ENCODE measurements at regions not wholly inside any gene's neighbourhood (a gene's known extent, or its start where the extent isn't known, plus 50 kb on each side); places are given as distances from the start of the nearest gene placed in this dataset.

GRCh38 chr3:159074756-159075701 lies 273.2 kb downstream of the MFSD1 start:
- DNase-seq (ENCODE audit: low read depth), result no peak
- no peak for TF ChIP-seq CTCF (conservative IDR thresholded peaks at IDR 0.05; ENCODE audit: low read depth, low read length)
- H3K4me3 ChIP-seq (ENCODE audit: low read length), result no peak overlapping the region

GRCh38 chr3:159077860-159078259 lies 276.0 kb downstream of the MFSD1 start:
- TF ChIP-seq CTCF (conservative IDR thresholded peaks at IDR 0.05; ENCODE audit: low read depth, low read length), result no peak
- peak; percentile 42 for DNase-seq (ENCODE audit: low read depth)
- H3K4me3 ChIP-seq (ENCODE audit: low read length), result no peak overlapping the region

- peak; percentile 2 for DNase-seq (ENCODE audit: low read depth)
- no peak for TF ChIP-seq CTCF (conservative IDR thresholded peaks at IDR 0.05; ENCODE audit: low read depth, low read length)
Measured at GRCh38 chr3:159080256-159080655, 278.4 kb downstream of the MFSD1 start.

GRCh38 chr3:159080821-159081220 lies 279.0 kb downstream of the MFSD1 start:
- TF ChIP-seq CTCF (conservative IDR thresholded peaks at IDR 0.05; ENCODE audit: low read depth, low read length), result no peak
- no peak overlapping the region for H3K4me3 ChIP-seq (ENCODE audit: low read length)
- DNase-seq (ENCODE audit: low read depth), result no peak

More at GRCh38 chr3:159080256-159080655, 278.4 kb downstream of the MFSD1 start:
- no peak overlapping the region for H3K4me3 ChIP-seq (ENCODE audit: low read length)

GRCh38 chr3:159082519-159082918 lies 280.7 kb downstream of the MFSD1 start:
- no peak for TF ChIP-seq CTCF (conservative IDR thresholded peaks at IDR 0.05; ENCODE audit: low read depth, low read length)
- H3K4me3 ChIP-seq (ENCODE audit: low read length), result no peak overlapping the region
- peak; percentile 5 for DNase-seq (ENCODE audit: low read depth)

GRCh38 chr3:159091936-159092335 lies 290.1 kb downstream of the MFSD1 start:
- TF ChIP-seq CTCF (conservative IDR thresholded peaks at IDR 0.05; ENCODE audit: low read depth, low read length), result no peak
- no peak for DNase-seq (ENCODE audit: low read depth)

GRCh38 chr3:159102001-159102400 lies 300.1 kb downstream of the MFSD1 start:
- no peak for TF ChIP-seq CTCF (conservative IDR thresholded peaks at IDR 0.05; ENCODE audit: low read depth, low read length)
- H3K4me3 ChIP-seq (ENCODE audit: low read length), result no peak overlapping the region
- DNase-seq (ENCODE audit: low read depth), result no peak

More at GRCh38 chr3:159091936-159092335, 290.1 kb downstream of the MFSD1 start:
- H3K4me3 ChIP-seq (ENCODE audit: low read length), result no peak overlapping the region
